Hepatocyte (in vitro differentiated cells): ENCODE measurements at regions not wholly inside any gene's neighbourhood (a gene's known extent, or its start where the extent isn't known, plus 50 kb on each side); places are given as distances from the start of the nearest gene placed in this dataset.

Experiments used
- EZH2 ChIP-seq: fragments of 200-600 bp; sonication (generic); IDR thresholded peaks from 2 replicates; pipeline ENCODE4 v1.6.1; 2016; ENCODE audit warnings: antibody characterized with exemption, mild to moderate bottlenecking, borderline replicate concordance
- EZH2phosphoT487 ChIP-seq: fragments of 200-600 bp; sonication (generic); IDR thresholded peaks from one replicate; pipeline ENCODE4 v1.6.1; 2018; ENCODE audit warnings: antibody characterized with exemption, mild to moderate bottlenecking, low read depth, moderate library complexity; ENCODE audit not compliant: unreplicated experiment, severe bottlenecking
- TF ChIP-seq, protein P1 (sequence below): fragments of 200-600 bp; sonication (generic); IDR thresholded peaks from 2 replicates; pipeline ENCODE4 v1.5.1; 2016; ENCODE audit warnings: antibody characterized with exemption, mild to moderate bottlenecking; ENCODE audit not compliant: poor library complexity

DNA sequence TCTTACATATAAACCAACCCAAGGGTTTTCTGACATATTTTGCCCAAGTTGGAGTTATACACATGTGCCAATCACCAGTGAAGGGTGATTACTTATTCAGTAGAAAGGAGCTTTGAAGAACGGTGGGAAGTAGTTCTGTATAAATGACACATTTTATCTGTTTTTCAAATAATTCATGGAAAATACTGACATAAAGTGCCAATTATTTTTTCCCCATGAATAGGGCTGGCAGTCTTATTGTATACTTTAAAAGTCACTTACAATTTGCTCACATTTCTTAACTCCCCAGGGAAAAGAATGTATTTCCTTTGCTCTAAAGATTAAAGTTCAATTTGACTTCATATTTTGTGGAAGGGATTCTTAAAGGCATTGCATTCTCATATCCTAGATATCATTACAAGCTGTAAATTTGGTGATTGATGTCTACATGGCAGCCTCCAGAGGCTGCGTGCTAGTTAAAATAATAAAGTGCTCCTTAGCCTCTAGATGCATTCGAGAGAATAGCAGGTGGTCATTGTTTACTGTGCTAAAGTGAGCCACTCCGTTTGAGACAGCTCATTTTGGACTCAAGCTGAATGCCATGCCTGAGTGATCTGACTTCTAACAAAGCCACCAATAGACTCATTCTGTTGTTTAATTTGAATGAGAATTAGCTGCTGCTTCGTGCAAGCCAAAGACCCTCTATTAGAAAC lies 148.8 kb upstream of the NRP1 start:
- TF ChIP-seq, protein P1, sequence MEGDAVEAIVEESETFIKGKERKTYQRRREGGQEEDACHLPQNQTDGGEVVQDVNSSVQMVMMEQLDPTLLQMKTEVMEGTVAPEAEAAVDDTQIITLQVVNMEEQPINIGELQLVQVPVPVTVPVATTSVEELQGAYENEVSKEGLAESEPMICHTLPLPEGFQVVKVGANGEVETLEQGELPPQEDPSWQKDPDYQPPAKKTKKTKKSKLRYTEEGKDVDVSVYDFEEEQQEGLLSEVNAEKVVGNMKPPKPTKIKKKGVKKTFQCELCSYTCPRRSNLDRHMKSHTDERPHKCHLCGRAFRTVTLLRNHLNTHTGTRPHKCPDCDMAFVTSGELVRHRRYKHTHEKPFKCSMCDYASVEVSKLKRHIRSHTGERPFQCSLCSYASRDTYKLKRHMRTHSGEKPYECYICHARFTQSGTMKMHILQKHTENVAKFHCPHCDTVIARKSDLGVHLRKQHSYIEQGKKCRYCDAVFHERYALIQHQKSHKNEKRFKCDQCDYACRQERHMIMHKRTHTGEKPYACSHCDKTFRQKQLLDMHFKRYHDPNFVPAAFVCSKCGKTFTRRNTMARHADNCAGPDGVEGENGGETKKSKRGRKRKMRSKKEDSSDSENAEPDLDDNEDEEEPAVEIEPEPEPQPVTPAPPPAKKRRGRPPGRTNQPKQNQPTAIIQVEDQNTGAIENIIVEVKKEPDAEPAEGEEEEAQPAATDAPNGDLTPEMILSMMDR, result no peak
- TF ChIP-seq EZH2phosphoT487, result no peak
- no peak for TF ChIP-seq EZH2
